ENCODE measurements at regions not wholly inside any gene's neighbourhood (a gene's known extent, or its start where the extent isn't known, plus 50 kb on each side); places are given as distances from the start of the nearest gene placed in this dataset.

DNA sequence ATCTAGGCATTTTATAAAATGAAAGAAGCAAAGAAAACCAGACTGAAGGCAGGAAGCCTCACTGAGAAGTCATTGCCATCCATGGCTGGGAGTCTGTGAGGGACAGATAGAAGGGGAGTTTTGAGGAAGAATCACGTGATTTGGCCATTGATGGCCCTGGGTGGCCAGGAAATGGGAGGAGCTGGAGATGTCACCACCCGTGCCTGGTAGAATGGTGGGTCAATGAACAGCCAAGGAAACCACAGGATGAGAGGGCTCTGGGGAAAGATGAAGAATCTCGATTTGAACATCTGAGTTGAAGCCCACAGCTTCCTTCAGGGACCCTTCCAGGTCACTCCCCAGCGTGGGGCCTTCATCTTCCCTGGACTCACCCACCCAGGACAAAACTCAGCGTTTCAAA is 103.3 kb upstream of the CHST15 start:
- TF ChIP-seq, protein P1, sequence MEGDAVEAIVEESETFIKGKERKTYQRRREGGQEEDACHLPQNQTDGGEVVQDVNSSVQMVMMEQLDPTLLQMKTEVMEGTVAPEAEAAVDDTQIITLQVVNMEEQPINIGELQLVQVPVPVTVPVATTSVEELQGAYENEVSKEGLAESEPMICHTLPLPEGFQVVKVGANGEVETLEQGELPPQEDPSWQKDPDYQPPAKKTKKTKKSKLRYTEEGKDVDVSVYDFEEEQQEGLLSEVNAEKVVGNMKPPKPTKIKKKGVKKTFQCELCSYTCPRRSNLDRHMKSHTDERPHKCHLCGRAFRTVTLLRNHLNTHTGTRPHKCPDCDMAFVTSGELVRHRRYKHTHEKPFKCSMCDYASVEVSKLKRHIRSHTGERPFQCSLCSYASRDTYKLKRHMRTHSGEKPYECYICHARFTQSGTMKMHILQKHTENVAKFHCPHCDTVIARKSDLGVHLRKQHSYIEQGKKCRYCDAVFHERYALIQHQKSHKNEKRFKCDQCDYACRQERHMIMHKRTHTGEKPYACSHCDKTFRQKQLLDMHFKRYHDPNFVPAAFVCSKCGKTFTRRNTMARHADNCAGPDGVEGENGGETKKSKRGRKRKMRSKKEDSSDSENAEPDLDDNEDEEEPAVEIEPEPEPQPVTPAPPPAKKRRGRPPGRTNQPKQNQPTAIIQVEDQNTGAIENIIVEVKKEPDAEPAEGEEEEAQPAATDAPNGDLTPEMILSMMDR (IDR thresholded peaks at IDR 0.05): no peak
- no peak for TF ChIP-seq POLR2A (IDR thresholded peaks at IDR 0.05)
